Ishikawa (cell line): ENCODE measurements at regions not wholly inside any gene's neighbourhood (a gene's known extent, or its start where the extent isn't known, plus 50 kb on each side); places are given as distances from the start of the nearest gene placed in this dataset.

ENCODE experiments used
- CEBPB ChIP-seq: IDR thresholded peaks from 2 replicates; pipeline ENCODE4 v1.6.1; 2012
- CREB1 ChIP-seq: IDR thresholded peaks from 2 replicates; pipeline ENCODE4 v1.6.1; 2012; ENCODE audit warnings: low read depth
- EGR1 ChIP-seq: IDR thresholded peaks from 2 replicates; pipeline ENCODE4 v1.6.1; 2012
- EP300 ChIP-seq: IDR thresholded peaks from 2 replicates; pipeline ENCODE4 v1.6.1; 2012; ENCODE audit warnings: borderline replicate concordance
- FOXM1 ChIP-seq: IDR thresholded peaks from 2 replicates; pipeline ENCODE4 v1.6.1; 2012; ENCODE audit warnings: low read depth, borderline replicate concordance
- NFIC ChIP-seq: IDR thresholded peaks from 2 replicates; pipeline ENCODE4 v1.6.1; 2012
- RAD21 ChIP-seq: IDR thresholded peaks from 2 replicates; pipeline ENCODE4 v1.6.1; 2012; ENCODE audit warnings: low read depth
- TEAD4 ChIP-seq: IDR thresholded peaks from 2 replicates; pipeline ENCODE4 v1.6.1; 2012
- YY1 ChIP-seq: IDR thresholded peaks from 2 replicates; pipeline ENCODE4 v1.6.1; 2012; ENCODE audit warnings: low read depth
- ZBTB7A ChIP-seq: IDR thresholded peaks from 2 replicates; pipeline ENCODE4 v1.6.1; 2012; ENCODE audit warnings: low read depth
- TF ChIP-seq, protein P1 (sequence below): IDR thresholded peaks from 2 replicates; pipeline ENCODE4 v1.6.1; 2012
- TF ChIP-seq, protein P2 (sequence below): IDR thresholded peaks from 2 replicates; pipeline ENCODE4 v1.6.1; 2012; ENCODE audit warnings: low read depth, mild to moderate bottlenecking
- TF ChIP-seq, protein P3 (sequence below): IDR thresholded peaks from 2 replicates; pipeline ENCODE4 v1.6.1; 2012

DNA sequence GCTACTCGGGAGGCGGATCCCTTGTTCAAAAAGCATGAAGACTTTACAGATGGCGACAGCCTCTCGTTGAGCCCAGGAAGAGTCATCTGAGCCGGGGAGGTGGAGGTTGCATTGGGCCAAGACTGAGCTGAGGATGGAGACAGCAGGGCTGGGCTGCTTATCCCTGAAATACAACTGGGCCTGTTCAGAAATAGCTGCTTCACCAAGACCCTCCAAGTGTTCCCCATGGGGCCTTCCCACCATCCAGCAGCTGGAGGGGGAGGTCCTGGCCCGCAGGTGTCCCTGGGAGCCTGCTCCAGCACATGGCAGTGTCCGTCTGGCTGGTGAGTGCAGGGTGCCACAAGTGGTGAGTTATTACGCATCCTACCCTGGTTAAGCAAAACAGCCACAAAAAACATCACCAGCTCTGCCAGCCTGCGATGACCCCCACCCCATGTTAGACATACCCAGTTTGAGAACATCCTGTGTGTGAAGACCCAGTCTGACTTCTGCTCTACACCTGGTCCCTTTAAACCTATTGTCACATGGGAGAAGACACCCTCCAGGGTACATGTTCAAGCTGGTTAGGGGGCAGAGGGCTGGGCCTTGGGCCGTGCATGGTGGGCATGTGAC, 93.1 kb upstream of the TMPRSS2 start:
- TF ChIP-seq NFIC (no peak), CEBPB (no peak), CREB1 (no peak), YY1 (no peak), EP300 (no peak), FOXM1 (no peak), TEAD4 (no peak), ZBTB7A (no peak), RAD21 (no peak), EGR1 (no peak)
- TF ChIP-seq, protein P1, sequence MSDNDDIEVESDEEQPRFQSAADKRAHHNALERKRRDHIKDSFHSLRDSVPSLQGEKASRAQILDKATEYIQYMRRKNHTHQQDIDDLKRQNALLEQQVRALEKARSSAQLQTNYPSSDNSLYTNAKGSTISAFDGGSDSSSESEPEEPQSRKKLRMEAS: no peak
- TF ChIP-seq, protein P2, sequence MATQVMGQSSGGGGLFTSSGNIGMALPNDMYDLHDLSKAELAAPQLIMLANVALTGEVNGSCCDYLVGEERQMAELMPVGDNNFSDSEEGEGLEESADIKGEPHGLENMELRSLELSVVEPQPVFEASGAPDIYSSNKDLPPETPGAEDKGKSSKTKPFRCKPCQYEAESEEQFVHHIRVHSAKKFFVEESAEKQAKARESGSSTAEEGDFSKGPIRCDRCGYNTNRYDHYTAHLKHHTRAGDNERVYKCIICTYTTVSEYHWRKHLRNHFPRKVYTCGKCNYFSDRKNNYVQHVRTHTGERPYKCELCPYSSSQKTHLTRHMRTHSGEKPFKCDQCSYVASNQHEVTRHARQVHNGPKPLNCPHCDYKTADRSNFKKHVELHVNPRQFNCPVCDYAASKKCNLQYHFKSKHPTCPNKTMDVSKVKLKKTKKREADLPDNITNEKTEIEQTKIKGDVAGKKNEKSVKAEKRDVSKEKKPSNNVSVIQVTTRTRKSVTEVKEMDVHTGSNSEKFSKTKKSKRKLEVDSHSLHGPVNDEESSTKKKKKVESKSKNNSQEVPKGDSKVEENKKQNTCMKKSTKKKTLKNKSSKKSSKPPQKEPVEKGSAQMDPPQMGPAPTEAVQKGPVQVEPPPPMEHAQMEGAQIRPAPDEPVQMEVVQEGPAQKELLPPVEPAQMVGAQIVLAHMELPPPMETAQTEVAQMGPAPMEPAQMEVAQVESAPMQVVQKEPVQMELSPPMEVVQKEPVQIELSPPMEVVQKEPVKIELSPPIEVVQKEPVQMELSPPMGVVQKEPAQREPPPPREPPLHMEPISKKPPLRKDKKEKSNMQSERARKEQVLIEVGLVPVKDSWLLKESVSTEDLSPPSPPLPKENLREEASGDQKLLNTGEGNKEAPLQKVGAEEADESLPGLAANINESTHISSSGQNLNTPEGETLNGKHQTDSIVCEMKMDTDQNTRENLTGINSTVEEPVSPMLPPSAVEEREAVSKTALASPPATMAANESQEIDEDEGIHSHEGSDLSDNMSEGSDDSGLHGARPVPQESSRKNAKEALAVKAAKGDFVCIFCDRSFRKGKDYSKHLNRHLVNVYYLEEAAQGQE: no peak
- TF ChIP-seq, protein P3, sequence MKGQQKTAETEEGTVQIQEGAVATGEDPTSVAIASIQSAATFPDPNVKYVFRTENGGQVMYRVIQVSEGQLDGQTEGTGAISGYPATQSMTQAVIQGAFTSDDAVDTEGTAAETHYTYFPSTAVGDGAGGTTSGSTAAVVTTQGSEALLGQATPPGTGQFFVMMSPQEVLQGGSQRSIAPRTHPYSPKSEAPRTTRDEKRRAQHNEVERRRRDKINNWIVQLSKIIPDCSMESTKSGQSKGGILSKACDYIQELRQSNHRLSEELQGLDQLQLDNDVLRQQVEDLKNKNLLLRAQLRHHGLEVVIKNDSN: no peak
